Endothelial cell of umbilical vein (primary cell): ENCODE measurements at regions not wholly inside any gene's neighbourhood (a gene's known extent, or its start where the extent isn't known, plus 50 kb on each side); places are given as distances from the start of the nearest gene placed in this dataset.

Source experiments
- CTCF ChIP-seq, 2 donors: IDR thresholded peaks; 1 replicate in 1 of 2; 2 replicates in 1 of 2; pipeline ENCODE4 v1.5.1; 2011; ENCODE audit warnings: low read length in 2 of 2, mild to moderate bottlenecking in 2 of 2, moderate library complexity in 2 of 2, control low read depth in 1 of 2, inconsistent platforms in 1 of 2, low read depth in 1 of 2; ENCODE audit not compliant: insufficient read depth in 1 of 2; ENCODE audit errors: extremely low read depth in 1 of 2
- EZH2 ChIP-seq: IDR thresholded peaks from 2 replicates; pipeline ENCODE4 v1.6.1; 2012; ENCODE audit warnings: borderline replicate concordance, low read depth, mild to moderate bottlenecking, moderate library complexity, low read length, inconsistent platforms; ENCODE audit not compliant: severe bottlenecking
- GATA2 ChIP-seq: IDR thresholded peaks from 2 replicates; pipeline ENCODE4 v1.7.0; 2011; ENCODE audit warnings: low read depth, mild to moderate bottlenecking, moderate library complexity, mixed read lengths, low read length; ENCODE audit not compliant: insufficient read length, insufficient read depth
- JUN ChIP-seq: IDR thresholded peaks from 2 replicates; pipeline ENCODE4 v1.6.1; 2011; ENCODE audit warnings: borderline replicate concordance, low read depth; ENCODE audit not compliant: insufficient read length, insufficient read depth
- POLR2A ChIP-seq: IDR thresholded peaks from 2 replicates; pipeline ENCODE4 v1.6.1; 2012; ENCODE audit warnings: low read depth, mild to moderate bottlenecking, control low read depth, low read length

- TF ChIP-seq CTCF (IDR thresholded peaks at IDR 0.05; ENCODE audit: extremely low read depth in 1 of 2, insufficient read depth in 1 of 2, low read depth in 1 of 2, low read length in 2 of 2) (no peak), EZH2 (no peak), JUN (no peak), POLR2A (no peak), GATA2 (no peak)
Measured at GRCh38 chr7:110421490-110422241, 669.3 kb upstream of the LRRN3 start.
